HG02852 (cell line): ENCODE measurements at regions not wholly inside any gene's neighbourhood (a gene's known extent, or its start where the extent isn't known, plus 50 kb on each side); places are given as distances from the start of the nearest gene placed in this dataset.
"Not testable (repeated sequence)": the region's sequence is repeated elsewhere in the genome, so short reads cannot be mapped to it uniquely, and the experiment has no call there.

Experiments
- ATAC-seq: cut with Tn5 transposase; IDR thresholded peaks from one replicate; pipeline ENCODE4 v1.9.1; 2021; ENCODE audit warnings: mild to moderate bottlenecking, moderate library complexity; ENCODE audit not compliant: unreplicated experiment

- no peak for ATAC-seq
These were observed 795.5 kb downstream of the AACS start for GRCh38 chr12:125860672-125861288.

GRCh38 chr12:125861299-125862281, 796.4 kb downstream of the AACS start:
- no peak for ATAC-seq

- not testable (repeated sequence) for ATAC-seq
These were observed 800.0 kb downstream of the AACS start for GRCh38 chr12:125865236-125865635.

GRCh38 chr12:125871811-125872594, 806.8 kb downstream of the AACS start:
- no peak for ATAC-seq

- no peak for ATAC-seq
These were observed 807.8 kb downstream of the AACS start for GRCh38 chr12:125873016-125873415.

GRCh38 chr12:125878483-125878882, 813.2 kb downstream of the AACS start:
- no peak for ATAC-seq

- ATAC-seq = no peak
These were observed 816.9 kb downstream of the AACS start for GRCh38 chr12:125882141-125882540.

GRCh38 chr12:125888921-125889320, 823.7 kb downstream of the AACS start:
- no peak for ATAC-seq

GRCh38 chr12:125889742-125890141, 824.5 kb downstream of the AACS start:
- no peak for ATAC-seq

- ATAC-seq = no peak
These were observed 825.2 kb downstream of the AACS start for GRCh38 chr12:125890366-125890905.

GRCh38 chr12:125890971-125891370, 825.7 kb downstream of the AACS start:
- ATAC-seq = no peak

GRCh38 chr12:125892276-125892675, 827.0 kb downstream of the AACS start:
- no peak for ATAC-seq

- no peak for ATAC-seq
These were observed 837.8 kb downstream of the AACS start for GRCh38 chr12:125902991-125903390.

- ATAC-seq = no peak
These were observed 842.1 kb downstream of the AACS start for GRCh38 chr12:125907351-125907750.

- ATAC-seq = no peak
These were observed 854.7 kb downstream of the AACS start for GRCh38 chr12:125919856-125920470.

- no peak for ATAC-seq
These were observed 857.1 kb downstream of the AACS start for GRCh38 chr12:125922330-125922729.

GRCh38 chr12:125936502-125936901, 871.3 kb downstream of the AACS start:
- ATAC-seq = no peak

- no peak for ATAC-seq
These were observed 879.2 kb downstream of the AACS start for GRCh38 chr12:125944446-125944845.

GRCh38 chr12:125949471-125949870, 884.2 kb downstream of the AACS start:
- no peak for ATAC-seq

GRCh38 chr12:125954362-125954761, 889.1 kb downstream of the AACS start:
- no peak for ATAC-seq

GRCh38 chr12:125956186-125956585, 891.0 kb downstream of the AACS start:
- no peak for ATAC-seq
